Loucy (cell line): ENCODE measurements at regions not wholly inside any gene's neighbourhood (a gene's known extent, or its start where the extent isn't known, plus 50 kb on each side); places are given as distances from the start of the nearest gene placed in this dataset.

Experiments
- H2AFZ ChIP-seq: fragments of 200-600 bp; sonication (generic); 2 replicates; pipeline ENCODE4 v1.6.0; 2016; ENCODE audit warnings: antibody characterized with exemption, mild to moderate bottlenecking, low read length, moderate library complexity
- H3F3A ChIP-seq: fragments of 200-600 bp; 2 replicates; pipeline ENCODE4 v1.6.0; 2016; ENCODE audit warnings: antibody characterized with exemption, low read depth, mild to moderate bottlenecking
- H3K27me3 ChIP-seq: fragments of 200-600 bp; sonication (generic); 2 replicates; pipeline ENCODE4 v1.6.1; 2014; ENCODE audit warnings: low read length, mild to moderate bottlenecking; ENCODE audit not compliant: insufficient read depth, poor library complexity, severe bottlenecking
- H3K36me3 ChIP-seq: fragments of 200-600 bp; sonication (generic); 2 replicates; pipeline ENCODE4 v1.6.1; 2016; ENCODE audit warnings: low read length; ENCODE audit not compliant: insufficient read depth
- H3K4me1 ChIP-seq: fragments of 200-600 bp; sonication (generic); 2 replicates; pipeline ENCODE4 v1.5.1; 2014; ENCODE audit warnings: low read length, mild to moderate bottlenecking; ENCODE audit not compliant: insufficient read depth, poor library complexity, severe bottlenecking
- H3K4me2 ChIP-seq: fragments of 200-600 bp; sonication (generic); 2 replicates; pipeline ENCODE4 v1.6.0; 2014; ENCODE audit warnings: antibody characterized with exemption, low read length, low read depth, mild to moderate bottlenecking; ENCODE audit not compliant: poor library complexity, severe bottlenecking
- H3K4me3 ChIP-seq: fragments of 200-600 bp; sonication (generic); 2 replicates; pipeline ENCODE4 v1.5.1; 2014; ENCODE audit warnings: low read length, mild to moderate bottlenecking, mixed read lengths; ENCODE audit not compliant: poor library complexity, severe bottlenecking
- H3K79me2 ChIP-seq: fragments of 200-600 bp; sonication (generic); 2 replicates; pipeline ENCODE4 v1.6.1; 2014; ENCODE audit warnings: low read length; ENCODE audit not compliant: insufficient read depth
- H3K9ac ChIP-seq: fragments of 200-600 bp; sonication (generic); 2 replicates; pipeline ENCODE4 v1.6.0; 2014; ENCODE audit warnings: mild to moderate bottlenecking, low read depth, low read length, moderate library complexity; ENCODE audit not compliant: poor library complexity, severe bottlenecking
- H3K9me2 ChIP-seq: fragments of 200-600 bp; sonication (generic); replicated peaks from 2 replicates; pipeline ENCODE4 v1.6.1; 2016; ENCODE audit warnings: low read depth, low read length, mixed read lengths
- H3K9me3 ChIP-seq: fragments of 200-600 bp; sonication (generic); 2 replicates; pipeline ENCODE4 v1.6.1; 2014; ENCODE audit warnings: mild to moderate bottlenecking, antibody characterized with exemption, low read length, low read depth; ENCODE audit not compliant: insufficient read depth
- H4K20me1 ChIP-seq: fragments of 200-600 bp; sonication (generic); 2 replicates; pipeline ENCODE4 v1.6.0; 2014; ENCODE audit warnings: antibody characterized with exemption, low read length, mild to moderate bottlenecking; ENCODE audit not compliant: insufficient read depth, poor library complexity, severe bottlenecking
- EZH2phosphoT487 ChIP-seq: fragments of 200-600 bp; IDR thresholded peaks from 2 replicates; pipeline ENCODE4 v1.6.1; 2018; ENCODE audit warnings: antibody characterized with exemption, mild to moderate bottlenecking, moderate library complexity, borderline replicate concordance
- TF ChIP-seq, protein P1 (sequence below): fragments of 200-600 bp; sonication (generic); conservative IDR thresholded peaks from 2 replicates; pipeline ENCODE4 v1.5.1; 2014; ENCODE audit warnings: mild to moderate bottlenecking, antibody characterized with exemption, low read length

- no peaks in the 10 kb centered on the region for H3K36me3 ChIP-seq
- no peaks in the 10 kb centered on the region for H3K9me2 ChIP-seq
- no peak overlapping the region for H3K4me3 ChIP-seq
- H3K27me3 ChIP-seq, result no peaks in the 10 kb centered on the region
- H4K20me1 ChIP-seq, result no peaks in the 10 kb centered on the region
- H3K9ac ChIP-seq, result no peak overlapping the region
- no peaks in the 10 kb centered on the region for H3F3A ChIP-seq
- H3K4me2 ChIP-seq, result no peak overlapping the region
- no peaks in the 10 kb centered on the region for H3K79me2 ChIP-seq
- TF ChIP-seq, protein P1, sequence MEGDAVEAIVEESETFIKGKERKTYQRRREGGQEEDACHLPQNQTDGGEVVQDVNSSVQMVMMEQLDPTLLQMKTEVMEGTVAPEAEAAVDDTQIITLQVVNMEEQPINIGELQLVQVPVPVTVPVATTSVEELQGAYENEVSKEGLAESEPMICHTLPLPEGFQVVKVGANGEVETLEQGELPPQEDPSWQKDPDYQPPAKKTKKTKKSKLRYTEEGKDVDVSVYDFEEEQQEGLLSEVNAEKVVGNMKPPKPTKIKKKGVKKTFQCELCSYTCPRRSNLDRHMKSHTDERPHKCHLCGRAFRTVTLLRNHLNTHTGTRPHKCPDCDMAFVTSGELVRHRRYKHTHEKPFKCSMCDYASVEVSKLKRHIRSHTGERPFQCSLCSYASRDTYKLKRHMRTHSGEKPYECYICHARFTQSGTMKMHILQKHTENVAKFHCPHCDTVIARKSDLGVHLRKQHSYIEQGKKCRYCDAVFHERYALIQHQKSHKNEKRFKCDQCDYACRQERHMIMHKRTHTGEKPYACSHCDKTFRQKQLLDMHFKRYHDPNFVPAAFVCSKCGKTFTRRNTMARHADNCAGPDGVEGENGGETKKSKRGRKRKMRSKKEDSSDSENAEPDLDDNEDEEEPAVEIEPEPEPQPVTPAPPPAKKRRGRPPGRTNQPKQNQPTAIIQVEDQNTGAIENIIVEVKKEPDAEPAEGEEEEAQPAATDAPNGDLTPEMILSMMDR, result no peak
- TF ChIP-seq EZH2phosphoT487, result no peak
- H3K4me1 ChIP-seq, result no peaks in the 10 kb centered on the region
- no peaks in the 10 kb centered on the region for H3K9me3 ChIP-seq
- no peak overlapping the region for H2AFZ ChIP-seq
These were observed 99.5 kb upstream of the ZNF644 start for GRCh38 chr1:91121366-91121765.

- Histone ChIP-seq H4K20me1 (no peaks in the 10 kb centered on the region), H3K9me2 (no peaks in the 10 kb centered on the region), H3K4me2 (no peak overlapping the region), H3K4me1 (no peaks in the 10 kb centered on the region), H3F3A (no peaks in the 10 kb centered on the region), H3K9ac (no peak overlapping the region), H2AFZ (no peak overlapping the region), H3K36me3 (no peaks in the 10 kb centered on the region), H3K9me3 (no peaks in the 10 kb centered on the region), H3K27me3 (no peaks in the 10 kb centered on the region), H3K79me2 (no peaks in the 10 kb centered on the region), H3K4me3 (no peak overlapping the region)
- no peak for TF ChIP-seq EZH2phosphoT487
- TF ChIP-seq, protein P1, result no peak
These were observed 99.1 kb upstream of the ZNF644 start for GRCh38 chr1:91120936-91121335.

DNA sequence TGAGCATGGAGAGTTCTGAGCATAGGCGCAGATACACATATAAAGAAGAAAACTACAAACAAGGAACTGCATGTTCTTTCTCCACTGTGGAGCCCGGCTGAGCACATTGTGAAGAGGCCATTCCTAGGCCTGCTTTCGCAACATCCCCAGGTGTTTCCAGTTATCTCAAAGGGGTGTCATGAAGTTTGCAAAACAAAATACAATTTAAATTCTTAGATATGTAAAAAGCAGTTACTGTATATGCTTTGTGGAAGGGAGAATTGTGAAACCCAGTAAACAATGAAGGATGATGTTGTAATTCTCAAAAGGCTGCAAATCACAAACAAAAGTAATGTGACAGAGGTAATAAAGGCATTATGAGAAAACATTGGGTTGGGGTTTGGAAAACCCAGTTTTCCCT, 98.6 kb upstream of the ZNF644 start:
- TF ChIP-seq, protein P1, result no peak
- no peak for TF ChIP-seq EZH2phosphoT487
- Histone ChIP-seq H3K4me3 (no peak overlapping the region), H3K36me3 (no peaks in the 10 kb centered on the region), H4K20me1 (no peaks in the 10 kb centered on the region), H2AFZ (no peak overlapping the region), H3K27me3 (no peaks in the 10 kb centered on the region), H3K9me3 (no peaks in the 10 kb centered on the region), H3K9me2 (no peaks in the 10 kb centered on the region), H3K9ac (no peak overlapping the region), H3K4me2 (no peak overlapping the region), H3K79me2 (no peaks in the 10 kb centered on the region), H3F3A (no peaks in the 10 kb centered on the region), H3K4me1 (no peaks in the 10 kb centered on the region)
